HG03103 (cell line): ENCODE measurements at regions not wholly inside any gene's neighbourhood (a gene's known extent, or its start where the extent isn't known, plus 50 kb on each side); places are given as distances from the start of the nearest gene placed in this dataset.
"Not testable (repeated sequence)": the region's sequence is repeated elsewhere in the genome, so short reads cannot be mapped to it uniquely, and the experiment has no call there.

Source experiments
- ATAC-seq: cut with Tn5 transposase; IDR thresholded peaks from one replicate; pipeline ENCODE4 v1.9.1; 2021; ENCODE audit warnings: low read depth; ENCODE audit not compliant: unreplicated experiment

DNA sequence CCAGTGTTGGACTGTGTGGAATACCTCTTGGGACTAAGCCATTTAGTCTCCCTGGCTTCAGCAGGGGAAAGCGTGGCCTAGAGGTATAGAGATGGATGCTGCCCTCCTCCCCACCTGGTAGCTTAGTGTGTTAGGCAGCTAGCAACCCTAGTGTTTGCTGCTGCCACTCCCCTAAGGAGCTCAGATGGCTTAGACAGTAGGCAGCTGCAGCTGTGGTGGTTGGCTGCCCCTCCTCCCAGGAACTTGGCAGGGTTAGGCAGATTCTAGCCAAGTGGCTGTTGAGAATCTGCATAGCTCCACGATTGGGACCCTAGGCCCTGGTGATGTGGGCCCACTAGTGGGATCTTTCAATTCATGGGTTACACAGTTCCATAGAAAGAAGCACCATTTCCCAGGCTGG lies 550.4 kb upstream of the CHAC2 start:
- ATAC-seq, result no peak

DNA sequence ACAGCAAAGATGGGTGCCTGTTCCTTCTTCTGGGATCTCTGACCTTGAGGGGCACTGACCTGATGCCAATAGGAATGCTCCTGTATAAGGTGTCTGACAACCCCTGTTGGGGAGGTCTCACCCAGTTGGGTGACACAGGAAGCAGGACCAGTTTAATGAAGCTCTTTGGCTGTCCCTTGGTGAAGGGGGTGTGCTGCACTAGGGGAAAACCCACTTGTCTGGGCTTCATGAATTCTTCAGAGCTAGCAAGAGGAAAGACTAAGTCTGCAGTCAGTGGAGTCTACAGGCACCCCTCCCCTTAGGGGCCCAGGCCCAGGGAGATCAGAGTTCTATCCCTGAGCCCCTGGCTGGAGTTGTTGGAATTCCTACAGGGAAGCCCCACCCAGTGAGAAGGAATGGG lies 550.8 kb upstream of the CHAC2 start:
- no peak for ATAC-seq

DNA sequence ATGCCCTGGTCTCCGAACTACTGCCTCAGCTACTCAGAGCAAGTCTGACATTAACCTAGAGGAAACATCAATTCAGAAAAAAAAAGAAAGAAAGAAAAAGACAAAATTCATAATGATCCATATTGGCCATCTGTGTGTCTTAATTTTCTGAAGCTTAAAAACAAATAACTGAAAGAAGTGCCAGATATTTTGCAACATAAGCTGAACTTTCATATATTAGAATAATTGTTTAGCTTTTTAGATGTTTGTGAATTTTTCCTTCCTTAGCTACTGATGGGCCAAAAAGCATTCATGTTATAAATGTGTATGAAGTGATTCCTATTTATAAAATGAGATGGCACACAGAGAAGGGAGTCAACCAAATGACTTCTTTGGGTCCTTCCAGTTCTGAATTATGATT lies 555.0 kb upstream of the CHAC2 start:
- no peak for ATAC-seq

DNA sequence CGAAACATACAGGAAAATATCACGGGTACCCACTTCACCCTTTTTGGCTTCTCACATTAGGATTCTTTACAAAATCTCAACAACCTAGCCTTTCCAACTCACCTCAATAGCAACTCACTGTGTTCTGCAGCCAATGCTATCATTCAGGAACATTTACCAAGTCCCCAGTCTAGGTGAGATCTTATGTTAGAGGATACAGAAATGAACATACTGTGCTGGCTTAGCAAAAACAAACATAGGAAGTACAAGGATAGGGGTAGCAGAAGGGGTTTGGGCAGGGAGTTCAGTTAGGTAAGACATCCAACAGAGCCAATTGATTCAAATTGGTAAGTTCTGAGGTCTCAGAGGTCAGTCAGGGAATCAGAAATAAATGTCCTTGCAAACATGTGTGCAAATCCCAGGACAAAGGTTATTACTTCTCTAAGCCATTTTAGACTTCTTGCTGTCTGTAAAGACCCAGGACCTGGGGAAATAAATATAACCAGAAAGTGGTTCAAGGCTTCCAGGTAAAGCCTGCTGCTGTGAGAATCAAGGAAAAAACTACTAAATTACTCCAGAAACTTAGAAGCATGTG lies 556.3 kb upstream of the CHAC2 start:
- ATAC-seq, result no peak

DNA sequence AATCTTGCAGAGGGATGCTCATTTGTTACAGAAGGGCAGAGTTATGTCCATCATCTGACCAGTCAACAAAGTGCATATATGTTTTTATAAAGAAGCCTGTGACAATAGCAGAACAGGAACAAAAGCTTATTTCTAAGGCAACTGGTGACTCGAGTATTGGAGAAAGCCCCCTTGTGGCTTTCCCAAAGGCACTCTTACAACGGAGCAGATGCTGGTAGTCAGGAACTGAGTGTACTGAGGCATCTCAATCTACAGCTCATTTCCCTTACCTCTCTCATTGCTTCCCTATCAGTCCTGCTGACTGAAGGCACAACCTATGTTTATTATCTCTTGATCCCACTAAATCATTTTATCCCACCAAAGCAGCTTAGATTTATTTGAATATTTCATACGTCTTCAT lies 557.1 kb upstream of the CHAC2 start:
- no peak for ATAC-seq

DNA sequence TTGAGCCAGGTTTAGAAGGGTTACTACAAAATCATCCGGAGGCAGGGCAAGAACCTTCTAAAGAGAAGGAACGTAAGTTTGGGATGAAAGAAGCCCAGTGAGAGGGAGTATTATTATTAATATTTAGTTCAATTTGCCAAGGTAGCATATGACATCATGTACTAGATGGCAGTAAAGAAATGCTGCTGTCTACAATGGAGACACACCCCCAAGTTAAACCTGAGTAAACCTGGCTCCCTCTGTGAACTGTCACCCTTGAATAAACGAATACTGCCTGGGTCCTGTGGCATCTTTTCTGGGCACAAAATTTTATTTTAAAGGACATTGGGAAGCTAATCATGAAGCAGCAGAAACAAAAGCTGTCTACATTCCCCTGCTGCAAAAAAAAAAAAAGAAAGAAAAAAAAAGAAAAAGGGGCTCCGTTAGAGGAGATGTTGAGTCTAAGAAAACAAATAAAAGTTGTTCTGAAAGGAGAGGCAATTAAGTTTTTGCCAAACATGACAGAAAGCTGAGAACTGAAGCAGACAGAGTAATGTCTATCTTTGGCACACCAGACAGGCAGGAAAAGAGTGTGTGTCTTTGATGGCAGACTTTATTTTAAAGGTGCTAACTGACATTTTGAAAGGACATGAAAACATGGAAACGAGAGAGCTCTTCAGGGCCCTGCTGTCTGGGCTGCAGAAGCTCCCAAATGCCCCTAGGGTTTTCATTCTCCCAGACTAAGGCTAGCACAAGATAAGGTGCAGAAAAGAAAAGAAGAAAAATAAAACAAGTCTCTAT lies 557.7 kb upstream of the CHAC2 start:
- ATAC-seq, result no peak

DNA sequence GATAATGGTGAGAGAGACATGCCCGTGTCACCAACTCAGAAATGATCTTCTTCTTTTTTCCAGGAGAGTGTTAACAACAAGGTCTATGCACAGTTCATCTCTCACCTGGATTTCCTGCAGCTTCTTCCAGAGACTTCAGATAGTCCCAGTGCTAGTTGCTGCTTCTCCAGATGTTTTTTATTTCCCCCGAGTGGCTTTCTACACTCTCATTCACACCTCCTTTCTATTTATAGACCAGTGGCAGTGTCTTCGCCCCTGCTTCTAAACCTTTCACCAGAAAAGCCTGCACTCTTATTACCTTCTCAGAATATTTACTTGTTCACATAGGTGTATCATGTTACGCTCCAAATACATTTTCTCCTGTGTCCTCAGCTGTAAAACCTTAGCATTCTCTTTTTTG lies 558.8 kb upstream of the CHAC2 start:
- no peak for ATAC-seq

DNA sequence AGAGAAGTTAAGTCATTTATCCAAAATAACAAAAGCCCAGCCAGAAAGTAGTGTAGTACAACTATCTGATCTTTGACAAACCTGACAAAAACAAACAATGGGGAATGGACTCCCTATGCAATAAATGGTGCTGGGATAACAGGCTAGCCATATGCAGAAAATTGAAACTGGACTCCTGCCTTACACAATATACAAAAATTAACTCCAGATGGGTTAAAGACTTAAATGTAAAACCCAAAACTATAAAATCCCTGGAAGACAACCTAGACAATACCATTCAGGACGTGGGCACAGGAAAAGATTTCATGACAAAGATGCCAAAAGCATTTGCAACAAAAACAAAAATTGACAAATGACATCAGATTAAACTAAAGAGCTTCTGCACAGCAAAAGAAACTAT lies 561.4 kb upstream of the CHAC2 start:
- ATAC-seq, result not testable (repeated sequence)

DNA sequence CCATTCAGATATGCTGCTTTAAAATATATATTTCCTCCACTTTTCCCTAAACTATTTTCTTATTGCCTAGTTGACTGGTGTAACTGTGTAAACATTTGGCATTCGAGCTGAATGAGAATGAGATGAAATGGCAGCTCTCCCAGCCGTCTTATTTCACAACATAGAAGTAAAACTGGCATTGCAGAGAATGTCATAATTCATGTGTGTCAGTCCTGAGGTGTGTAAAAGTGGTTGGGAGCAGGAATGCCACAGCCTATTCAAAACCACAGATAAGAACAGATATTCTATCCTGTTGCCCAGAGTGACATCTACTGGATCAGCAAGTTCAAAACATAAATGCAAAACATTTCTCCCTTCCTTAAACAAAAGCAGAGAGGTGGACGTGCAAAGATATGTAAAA lies 565.5 kb upstream of the CHAC2 start:
- no peak for ATAC-seq

DNA sequence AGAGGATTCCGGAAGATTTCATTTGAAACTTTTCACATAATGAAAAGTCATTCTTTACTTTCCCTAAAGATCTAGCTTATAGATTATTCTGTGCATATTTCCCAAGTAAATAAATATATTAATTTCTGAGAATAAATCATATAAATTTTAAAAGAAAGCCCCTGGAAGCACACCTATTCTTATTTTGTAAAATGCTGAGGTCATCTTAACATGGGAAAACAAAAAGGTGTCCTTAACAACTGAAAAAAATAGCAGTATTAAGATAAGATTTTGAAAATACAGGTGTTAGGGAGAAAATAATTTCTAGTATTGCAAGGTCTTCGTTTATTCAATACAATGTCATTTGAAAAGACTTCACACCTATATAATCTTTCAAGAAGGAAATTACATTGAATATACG lies 567.5 kb upstream of the CHAC2 start:
- no peak for ATAC-seq

DNA sequence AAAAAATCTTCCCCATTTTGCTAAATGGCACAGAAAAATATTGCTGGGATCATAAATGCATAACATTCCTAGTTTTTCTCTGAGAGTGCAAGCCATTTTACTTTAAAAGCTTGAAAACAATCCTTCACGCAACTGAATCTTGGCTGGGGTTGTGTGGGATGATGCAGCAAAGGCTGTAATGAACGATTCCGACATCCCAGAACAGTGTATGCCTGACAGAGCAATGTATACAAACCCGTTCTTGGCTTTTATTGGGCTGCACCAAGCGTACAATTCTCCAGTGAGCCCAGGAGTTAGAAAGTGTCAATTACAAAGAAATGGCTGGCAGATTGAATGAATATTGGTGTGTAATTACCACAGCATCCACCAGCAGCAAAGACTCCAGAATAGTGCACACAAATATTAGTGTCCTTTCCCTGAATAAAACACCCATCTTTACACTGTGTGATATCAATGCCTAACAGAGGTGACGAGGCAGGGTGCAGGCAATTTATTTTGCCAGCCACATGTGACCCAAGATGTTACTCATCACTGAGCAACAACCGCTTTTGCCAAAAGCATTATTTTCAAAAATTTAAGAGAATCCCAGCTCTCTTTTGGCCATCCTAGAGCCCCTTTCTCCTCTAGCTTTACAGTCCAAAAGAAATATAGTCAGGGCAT lies 578.6 kb upstream of the CHAC2 start:
- ATAC-seq, result no peak

DNA sequence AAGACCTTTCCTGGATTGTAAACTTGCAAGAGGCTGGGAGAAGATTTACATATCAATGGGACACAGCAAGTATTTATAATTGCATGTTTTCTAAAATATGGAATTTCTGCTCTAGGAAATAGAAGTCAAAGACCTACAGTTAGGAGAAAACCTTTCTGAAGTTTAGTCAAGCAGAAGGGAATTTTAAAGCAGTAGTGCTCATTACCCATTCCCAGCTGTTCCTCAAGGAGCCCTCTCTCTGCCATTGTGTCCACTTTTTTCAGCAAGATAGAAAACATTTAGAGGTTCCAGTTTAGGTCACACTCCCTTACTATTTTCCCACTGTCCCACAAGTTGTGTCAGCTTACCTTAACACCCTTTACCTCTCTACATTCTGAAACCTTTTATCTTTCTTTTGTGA lies 584.0 kb upstream of the CHAC2 start:
- no peak for ATAC-seq

DNA sequence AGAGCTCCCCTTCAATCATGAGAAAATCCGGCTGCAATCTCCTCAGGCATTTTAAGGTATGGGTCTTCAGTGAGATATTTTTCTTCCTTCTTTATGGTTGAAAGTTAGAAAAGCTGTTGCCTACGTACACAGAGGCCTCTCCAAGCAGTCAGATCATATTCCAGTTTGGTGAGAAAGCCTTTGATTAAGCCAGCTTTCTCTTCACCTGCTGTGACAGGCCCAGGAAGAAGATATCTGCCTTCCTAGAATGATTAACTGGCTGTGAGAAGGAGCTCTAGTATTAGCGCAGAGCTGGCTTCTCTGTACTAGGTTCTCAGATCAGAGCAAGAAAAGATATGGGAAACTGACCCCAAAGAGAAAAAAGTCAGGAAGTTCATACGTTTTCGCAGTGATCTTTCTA lies 585.0 kb upstream of the CHAC2 start:
- ATAC-seq, result no peak

DNA sequence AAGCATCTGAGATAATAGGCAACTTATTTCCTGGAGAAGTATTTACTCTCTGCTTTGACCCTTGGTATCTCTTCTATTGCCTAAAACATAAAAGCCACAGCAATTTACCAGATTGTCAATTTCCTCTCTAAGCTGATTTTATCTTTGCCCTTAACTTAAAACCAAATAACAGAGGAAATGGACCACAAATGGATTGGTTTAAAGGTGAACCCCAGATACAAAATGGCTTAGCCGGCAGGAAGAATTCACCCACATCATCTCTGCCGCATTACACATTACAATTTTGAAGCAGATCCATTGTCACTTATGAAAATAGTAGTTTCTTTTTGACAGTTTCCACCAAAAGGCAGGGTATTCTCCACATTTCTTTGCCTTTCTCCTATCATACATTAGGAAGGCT lies 585.8 kb upstream of the CHAC2 start:
- no peak for ATAC-seq

DNA sequence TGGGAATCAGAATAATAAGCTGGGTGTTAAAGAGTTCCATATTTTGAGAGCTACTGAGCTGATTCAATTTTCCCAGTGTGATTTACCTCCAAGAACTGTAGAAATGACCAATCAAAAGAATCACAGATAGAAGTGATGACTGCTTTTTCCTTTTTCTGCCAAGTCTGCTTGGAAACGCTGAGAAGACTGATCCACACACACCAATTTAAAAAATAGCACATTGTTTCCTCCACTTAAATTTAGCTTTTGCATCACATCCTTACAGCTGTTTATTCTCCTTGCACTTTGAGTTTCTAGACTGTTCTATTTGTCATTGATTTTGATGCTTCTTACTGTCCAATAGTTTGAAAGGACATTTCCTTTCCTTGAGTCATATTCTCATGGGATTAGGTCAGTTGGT lies 590.3 kb upstream of the CHAC2 start:
- ATAC-seq, result no peak

DNA sequence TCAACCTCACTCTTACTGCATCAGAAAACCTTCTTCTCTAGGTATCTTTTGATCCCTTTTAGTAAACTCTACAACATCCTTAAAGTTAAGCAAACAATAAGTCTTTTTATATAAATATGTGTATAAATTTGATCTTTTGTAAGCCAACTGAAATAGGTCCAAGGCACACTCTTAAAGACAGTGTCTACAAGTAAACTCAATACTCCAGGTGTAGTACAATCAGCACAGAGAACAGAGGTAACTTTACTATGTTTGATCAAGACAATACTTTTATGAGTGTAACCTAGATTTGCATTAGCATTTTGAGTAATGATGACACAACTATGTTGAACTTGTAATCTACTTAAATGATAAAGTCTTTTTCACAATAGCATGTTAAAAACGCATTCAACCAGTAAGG lies 593.1 kb upstream of the CHAC2 start:
- ATAC-seq, result no peak

DNA sequence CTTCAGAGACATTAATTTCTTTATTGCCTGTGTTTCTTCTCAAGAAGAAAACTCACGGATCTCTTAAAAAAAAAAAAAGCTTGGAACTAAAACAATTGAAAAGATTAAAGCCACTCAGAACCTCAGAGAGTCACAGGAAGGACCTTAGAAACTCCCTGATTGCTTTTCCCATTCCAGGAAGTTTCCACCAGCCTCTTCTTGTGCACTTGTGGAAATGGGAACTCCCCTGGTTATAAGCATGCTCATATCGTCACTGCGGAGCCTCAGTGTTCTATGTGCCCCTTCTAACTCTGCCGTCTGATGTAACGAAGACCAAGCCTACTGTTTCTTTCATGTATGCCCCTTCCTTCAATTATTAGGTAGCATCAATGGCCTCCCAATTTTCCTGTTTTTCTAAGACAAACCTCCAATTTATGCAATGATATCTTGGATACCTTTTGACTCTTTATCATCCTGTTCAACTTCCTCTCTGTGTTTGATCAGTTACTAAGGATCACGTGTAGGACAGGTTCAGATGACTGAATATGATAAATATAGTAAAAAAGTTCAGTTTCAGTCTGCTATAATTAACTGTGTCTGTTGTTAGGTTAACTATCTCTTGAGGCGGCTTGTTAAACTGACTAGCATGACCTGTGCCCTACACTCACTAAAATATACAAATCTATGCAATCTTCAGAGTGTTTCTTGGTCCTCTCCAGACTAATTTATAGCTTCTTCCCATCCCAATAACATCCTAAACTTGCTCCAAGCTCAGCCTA lies 593.7 kb upstream of the CHAC2 start:
- ATAC-seq, result no peak

DNA sequence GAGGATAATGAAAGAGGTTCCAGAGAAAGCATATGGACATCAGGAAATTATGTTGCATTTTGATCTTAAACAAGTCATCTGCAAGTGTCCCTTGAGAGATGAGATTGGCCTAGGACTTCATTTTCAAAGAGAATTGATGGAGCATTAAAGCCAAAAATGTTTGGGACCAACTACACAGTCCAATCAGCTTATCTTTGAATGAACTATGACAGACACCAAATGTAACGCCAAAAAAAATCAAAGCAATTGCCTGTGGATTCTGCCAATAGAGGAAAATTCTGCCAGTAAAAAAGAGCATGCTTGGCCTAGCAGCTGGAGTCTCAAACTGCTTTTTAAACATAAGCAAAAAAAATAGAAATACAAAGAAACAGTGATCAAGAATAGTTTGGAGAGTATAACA lies 594.5 kb upstream of the CHAC2 start:
- no peak for ATAC-seq

DNA sequence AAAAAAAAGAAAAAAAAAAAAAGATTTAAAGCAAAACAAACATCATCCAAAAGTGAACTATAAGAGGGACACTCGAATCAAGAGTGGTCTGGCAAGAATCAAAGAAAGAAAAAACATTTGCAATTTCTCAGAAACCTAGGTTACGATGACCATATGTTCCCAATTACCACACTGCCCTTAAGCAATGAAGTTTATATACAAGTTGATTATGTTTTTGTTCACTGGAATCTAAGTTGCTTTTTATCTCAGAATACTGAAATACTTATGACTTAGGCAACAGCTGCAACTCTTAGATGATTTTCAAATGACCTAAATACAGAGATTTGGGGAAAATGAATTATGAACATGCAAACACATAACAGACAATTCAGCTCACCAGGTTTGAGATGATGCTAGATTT lies 597.1 kb upstream of the CHAC2 start:
- no peak for ATAC-seq

DNA sequence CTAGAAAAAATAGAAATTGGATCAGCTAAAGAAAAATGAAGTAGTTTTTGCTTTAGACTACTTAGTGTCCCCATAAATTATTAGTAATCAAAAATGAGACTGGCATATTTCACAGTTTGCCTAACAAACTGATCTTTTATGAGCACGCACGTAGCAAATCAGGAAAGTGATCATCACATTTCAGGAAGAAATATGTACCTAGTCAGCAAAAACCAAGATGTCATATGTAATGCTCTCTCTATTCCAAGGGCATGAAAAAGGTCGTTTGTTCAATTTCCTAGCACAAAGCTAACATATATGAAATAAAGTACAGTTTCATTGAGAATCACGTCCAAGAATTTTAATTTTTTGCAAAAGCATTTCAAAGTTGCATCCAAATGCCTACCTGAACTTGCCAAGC lies 600.4 kb upstream of the CHAC2 start:
- ATAC-seq, result no peak

DNA sequence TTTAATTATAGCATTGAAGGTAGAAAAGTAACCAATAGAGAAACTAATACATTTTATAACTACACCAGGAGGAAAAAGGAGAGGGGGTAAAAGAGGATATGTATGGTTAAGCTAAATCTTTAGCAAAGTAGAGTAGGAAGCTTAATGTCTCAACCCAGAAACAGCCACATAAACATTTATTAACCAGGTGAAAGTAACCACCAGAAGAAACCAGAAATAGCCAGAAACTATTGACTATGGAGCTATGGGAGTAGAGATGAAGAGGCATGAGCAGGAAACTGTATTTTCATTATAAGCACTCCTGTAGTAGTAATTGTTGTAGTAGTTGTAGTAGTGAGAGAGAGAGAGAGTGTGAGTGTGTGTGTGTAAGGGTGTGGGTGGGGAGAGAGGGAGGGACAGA lies 617.5 kb upstream of the CHAC2 start:
- no peak for ATAC-seq
